BJ (cell line): ENCODE measurements at regions not wholly inside any gene's neighbourhood (a gene's known extent, or its start where the extent isn't known, plus 50 kb on each side); places are given as distances from the start of the nearest gene placed in this dataset.

Experiments
- CTCF ChIA-PET: fragments of 350-600 bp; formaldehyde crosslinking; extraction: SDS; loops from one replicate; lab custom pipeline; 2021; ENCODE audit warnings: antibody characterized with exemption, inconsistent platforms; lab: Yijun Ruan, JAX
- POLR2A ChIA-PET: fragments of 300-600 bp; sonication (Branson Sonifier 250); formaldehyde crosslinking; extraction: SDS; loops from one replicate; lab custom pipeline; 2021; ENCODE audit warnings: antibody characterized with exemption; lab: Charles Lee
- DNase-seq: peaks from one replicate; pipeline ENCODE4 v3.0.0-alpha.2; 2011; ENCODE audit warnings: low read depth
- H3K27me3 ChIP-seq: 2 replicates; pipeline ENCODE4 v1.6.0; 2011; ENCODE audit warnings: low read length; ENCODE audit not compliant: control insufficient read depth, insufficient read depth
- H3K36me3 ChIP-seq: 2 replicates; pipeline ENCODE4 v1.5.1; 2011; ENCODE audit warnings: low read length; ENCODE audit not compliant: control insufficient read depth, insufficient read depth
- H3K4me3 ChIP-seq: 2 replicates; pipeline ENCODE4 v1.5.1; 2011; ENCODE audit warnings: low read depth, mild to moderate bottlenecking, control low read depth, low read length
- TF ChIP-seq, protein P1 (sequence below): IDR thresholded peaks from 2 replicates; pipeline ENCODE4 v1.5.1; 2011; ENCODE audit warnings: low read depth, mild to moderate bottlenecking, control low read depth, inconsistent platforms, low read length, moderate library complexity; ENCODE audit not compliant: insufficient read depth

DNA sequence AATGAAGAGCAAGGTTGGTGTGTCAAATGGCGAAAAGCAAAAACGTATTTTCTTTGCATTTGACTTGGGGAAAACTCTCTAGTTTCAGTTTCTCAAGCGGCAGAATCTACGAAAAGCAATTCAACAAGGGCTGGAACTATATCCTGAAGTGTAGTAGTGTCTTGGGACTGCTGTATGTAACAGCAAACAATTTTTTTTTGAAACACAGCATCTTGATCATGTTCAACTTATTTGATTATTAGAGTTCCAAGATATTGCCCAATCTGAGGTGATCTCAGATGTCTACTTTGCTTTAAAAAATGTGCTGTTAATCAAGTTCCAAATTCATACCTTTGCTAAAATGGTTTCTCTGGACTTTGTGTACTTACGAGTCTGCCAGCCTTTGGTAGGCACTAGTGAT lies 120.6 kb downstream of the ZWINT start:
- no peak overlapping the region for H3K4me3 ChIP-seq
- TF ChIP-seq, protein P1, sequence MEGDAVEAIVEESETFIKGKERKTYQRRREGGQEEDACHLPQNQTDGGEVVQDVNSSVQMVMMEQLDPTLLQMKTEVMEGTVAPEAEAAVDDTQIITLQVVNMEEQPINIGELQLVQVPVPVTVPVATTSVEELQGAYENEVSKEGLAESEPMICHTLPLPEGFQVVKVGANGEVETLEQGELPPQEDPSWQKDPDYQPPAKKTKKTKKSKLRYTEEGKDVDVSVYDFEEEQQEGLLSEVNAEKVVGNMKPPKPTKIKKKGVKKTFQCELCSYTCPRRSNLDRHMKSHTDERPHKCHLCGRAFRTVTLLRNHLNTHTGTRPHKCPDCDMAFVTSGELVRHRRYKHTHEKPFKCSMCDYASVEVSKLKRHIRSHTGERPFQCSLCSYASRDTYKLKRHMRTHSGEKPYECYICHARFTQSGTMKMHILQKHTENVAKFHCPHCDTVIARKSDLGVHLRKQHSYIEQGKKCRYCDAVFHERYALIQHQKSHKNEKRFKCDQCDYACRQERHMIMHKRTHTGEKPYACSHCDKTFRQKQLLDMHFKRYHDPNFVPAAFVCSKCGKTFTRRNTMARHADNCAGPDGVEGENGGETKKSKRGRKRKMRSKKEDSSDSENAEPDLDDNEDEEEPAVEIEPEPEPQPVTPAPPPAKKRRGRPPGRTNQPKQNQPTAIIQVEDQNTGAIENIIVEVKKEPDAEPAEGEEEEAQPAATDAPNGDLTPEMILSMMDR = no peak
- no peaks in the 10 kb centered on the region for H3K36me3 ChIP-seq
- DNase-seq = no peak
- POLR2A ChIA-PET = no interaction called here
- CTCF ChIA-PET = no interaction called here
- H3K27me3 ChIP-seq = no peaks in the 10 kb centered on the region

DNA sequence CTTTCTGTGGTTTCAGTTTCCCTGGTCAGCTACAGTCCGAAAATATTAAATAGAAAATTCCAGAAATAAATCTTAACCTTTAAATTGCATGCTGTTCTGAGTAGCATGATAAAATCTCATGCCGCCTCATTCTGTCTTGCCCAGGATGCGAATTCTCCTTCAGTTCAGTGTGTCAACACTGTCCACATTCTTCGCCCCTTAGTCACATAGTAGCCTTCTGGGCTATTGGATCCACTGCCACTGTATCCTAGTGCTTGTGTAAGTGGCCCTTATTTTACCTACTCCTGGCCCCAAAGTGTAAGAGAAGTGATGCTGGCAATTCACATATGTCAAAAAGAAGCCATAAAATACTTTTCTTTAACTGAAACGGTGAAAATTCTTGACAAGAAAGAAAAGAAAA lies 129.6 kb downstream of the ZWINT start:
- ChIA-PET POLR2A (no interaction called here), CTCF (no interaction called here)
- TF ChIP-seq, protein P1 = no peak
- Histone ChIP-seq H3K27me3 (no peaks in the 10 kb centered on the region), H3K4me3 (no peak overlapping the region), H3K36me3 (no peaks in the 10 kb centered on the region)
- no peak for DNase-seq

DNA sequence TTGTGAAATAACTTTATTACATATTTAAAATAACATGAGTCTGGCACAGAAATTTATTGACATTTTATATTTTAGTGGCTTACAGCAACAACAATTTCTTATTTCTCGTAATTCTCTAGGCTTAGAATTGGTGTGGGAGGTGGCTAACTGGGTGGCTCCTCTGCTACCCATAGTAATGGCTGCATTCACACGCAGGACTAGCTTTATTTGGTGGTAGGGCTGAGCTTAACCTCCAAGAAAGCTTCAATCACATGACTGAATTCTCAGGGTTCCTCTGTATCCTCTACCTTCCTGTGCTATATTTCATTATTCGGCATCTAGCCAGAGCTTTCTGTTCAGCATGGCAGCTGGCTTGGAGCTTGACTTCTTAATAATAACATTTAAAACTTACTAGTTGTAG lies 138.8 kb downstream of the ZWINT start:
- TF ChIP-seq, protein P1 = no peak
- Histone ChIP-seq H3K36me3 (no peaks in the 10 kb centered on the region), H3K4me3 (no peak overlapping the region), H3K27me3 (no peaks in the 10 kb centered on the region)
- POLR2A ChIA-PET = no interaction called here
- DNase-seq = no peak
- CTCF ChIA-PET = no interaction called here

DNA sequence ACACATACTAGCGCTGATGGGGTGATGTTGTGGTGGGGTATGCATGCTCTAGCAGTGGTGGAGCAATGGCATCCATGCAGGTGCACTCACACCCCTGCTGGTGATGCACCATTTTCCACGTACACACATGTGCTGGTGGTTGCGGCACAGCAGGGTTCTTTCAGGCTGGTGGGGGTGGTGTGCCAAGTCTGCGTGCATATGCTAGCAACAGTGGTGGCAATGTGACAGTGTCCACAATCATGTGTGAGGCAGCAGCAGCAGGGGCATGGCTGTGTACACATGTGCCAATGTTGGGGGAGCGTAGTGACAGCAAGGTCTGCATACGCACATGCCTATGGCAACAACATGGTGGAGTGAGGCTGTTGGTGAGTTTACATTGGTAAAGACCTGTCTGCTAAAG lies 148.1 kb downstream of the ZWINT start:
- H3K27me3 ChIP-seq = no peaks in the 10 kb centered on the region
- TF ChIP-seq, protein P1 = no peak
- ChIA-PET POLR2A (no interaction called here), CTCF (no interaction called here)
- DNase-seq = no peak
- H3K36me3 ChIP-seq = no peaks in the 10 kb centered on the region
- H3K4me3 ChIP-seq = no peak overlapping the region

DNA sequence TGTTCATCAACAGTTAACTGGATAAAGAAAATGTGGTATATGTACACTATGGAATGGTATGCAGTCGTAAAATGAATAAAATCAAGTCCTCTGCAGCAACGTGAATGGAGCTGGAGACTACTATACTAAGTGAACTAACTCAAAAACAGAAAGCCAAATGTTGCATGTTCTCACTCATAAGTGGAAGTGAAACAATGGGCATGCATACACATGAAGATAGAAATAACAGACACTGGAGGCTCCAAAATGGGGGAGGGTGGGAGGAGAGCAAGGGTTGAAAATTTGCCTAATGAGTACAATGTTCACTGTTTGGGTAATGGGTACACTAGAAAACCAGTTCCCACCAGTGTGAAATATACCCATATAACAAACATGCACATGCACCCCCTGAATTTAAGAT lies 179.5 kb downstream of the ZWINT start:
- ChIA-PET CTCF (no interaction called here), POLR2A (no interaction called here)

More for the DNA sequence above, 179.5 kb downstream of the ZWINT start:
- Histone ChIP-seq H3K4me3 (no peak overlapping the region), H3K36me3 (no peaks in the 10 kb centered on the region), H3K27me3 (no peaks in the 10 kb centered on the region)
- TF ChIP-seq, protein P1 = no peak
- DNase-seq = no peak
